K562 (cell line): ENCODE measurements at regions not wholly inside any gene's neighbourhood (a gene's known extent, or its start where the extent isn't known, plus 50 kb on each side); places are given as distances from the start of the nearest gene placed in this dataset.

Experiments
- ATAC-seq: fragments of 200-7000 bp; cut with Tn5 transposase; 3 replicates; pipeline ENCODE4 v1.9.1; 2020; ENCODE audit warnings: moderate library complexity
- BruUV-seq: library from RNA; stranded (reverse); fragments of 400-500 nt; replicated peaks from 2 replicates; lab custom pipeline; 2021; lab: Mats Ljungman, UMichigan
- CTCF ChIA-PET: fragments of 300-600 bp; formaldehyde crosslinking; extraction: SDS; loops from one replicate; lab custom pipeline; 2021; ENCODE audit warnings: low intra/inter-chr PET ratio; lab: Yijun Ruan, JAX
- POLR2A ChIA-PET: fragments of 300-600, 350-650 bp; sonication (Branson Sonifier 250); formaldehyde crosslinking; extraction: SDS; loops from one replicate; lab custom pipeline; 2021; ENCODE audit warnings: antibody characterized with exemption, inconsistent platforms; lab: Yijun Ruan, JAX
- DNase-seq, 4 experiments: peaks; one replicate each; pipeline versions ENCODE4 v3.0.0 to v3.0.0-alpha.2; 2011 to 2018; ENCODE audit warnings: low spot score in 3 of 4, mixed read lengths in 3 of 4; ENCODE audit errors: extremely low read depth in 1 of 4
- FAIRE-seq: peaks from 2 replicates; lab custom pipeline; 2011; peaks lifted over from hg19 to GRCh38; lab: Jason Lieb, UNC
- H2AFZ ChIP-seq: 2 replicates; pipeline ENCODE4 v1.6.0; 2011; ENCODE audit warnings: low read depth, low read length, control low read depth, inconsistent platforms
- H3K27ac ChIP-seq: fragments of 200-600 bp; 3 replicates; pipeline ENCODE4 v1.8.0; 2011; ENCODE audit warnings: low read depth, mild to moderate bottlenecking, control low read depth, inconsistent platforms, low read length, moderate library complexity, mixed read lengths; ENCODE audit errors: extremely low read depth
- H3K27me3 ChIP-seq, 2 experiments: fragments of 300-600 bp in 1 of 2; 2 replicates in 1 of 2; 3 replicates in 1 of 2; pipeline versions ENCODE4 v1.6.0 to v1.8.0; 2011; ENCODE audit warnings: inconsistent platforms in 2 of 2, low read length in 2 of 2, mild to moderate bottlenecking in 1 of 2, mixed read lengths in 1 of 2, moderate library complexity in 1 of 2; ENCODE audit not compliant: control insufficient read depth in 2 of 2, insufficient read depth in 2 of 2
- H3K36me3 ChIP-seq: fragments of 300-600 bp; 3 replicates; pipeline ENCODE4 v1.8.0; 2011; ENCODE audit warnings: mild to moderate bottlenecking, low read length, inconsistent platforms; ENCODE audit not compliant: control insufficient read depth, insufficient read depth
- H3K4me1 ChIP-seq, 2 experiments: fragments of 200-600 bp in 1 of 2; replicated peaks in 1 of 2; 2 replicates in 1 of 2; 3 replicates in 1 of 2; pipeline versions ENCODE4 v1.5.1 to v1.8.0; 2011; ENCODE audit warnings: inconsistent platforms in 2 of 2, low read length in 2 of 2, mild to moderate bottlenecking in 1 of 2, mixed read lengths in 1 of 2, moderate library complexity in 1 of 2; ENCODE audit not compliant: control insufficient read depth in 2 of 2, insufficient read depth in 2 of 2
- H3K4me2 ChIP-seq: 2 replicates; pipeline ENCODE4 v1.6.1; 2011; ENCODE audit warnings: low read length, control low read depth, inconsistent platforms, mixed read lengths; ENCODE audit not compliant: insufficient read depth
- H3K4me3 ChIP-seq: fragments of 200-600 bp; sonication (generic), shearing (Covaris generic); 2 replicates; pipeline ENCODE4 v1.5.1; 2016; ENCODE audit warnings: control low read depth, inconsistent platforms
- H3K79me2 ChIP-seq: fragments of 200-600 bp; 3 replicates; pipeline ENCODE4 v1.8.0; 2011; ENCODE audit warnings: low read length, inconsistent platforms; ENCODE audit not compliant: control insufficient read depth, insufficient read depth
- H3K9ac ChIP-seq, 2 experiments: 2 replicates each; pipeline versions ENCODE4 v1.6.0 to v1.6.1; 2011; ENCODE audit warnings: low read depth in 2 of 2, low read length in 2 of 2, control low read depth in 1 of 2, inconsistent platforms in 1 of 2, mild to moderate bottlenecking in 1 of 2, mixed read lengths in 1 of 2; ENCODE audit not compliant: insufficient read depth in 1 of 2
- H3K9me1 ChIP-seq: one replicate; pipeline ENCODE4 v1.6.0; 2011; ENCODE audit warnings: inconsistent platforms, mild to moderate bottlenecking, low read length, moderate library complexity; ENCODE audit not compliant: control insufficient read depth, insufficient read depth
- H3K9me3 ChIP-seq: replicated peaks from 2 replicates; pipeline ENCODE4 v1.5.1; 2011; ENCODE audit warnings: low read depth, low read length, inconsistent platforms; ENCODE audit not compliant: control insufficient read depth, insufficient read depth
- H4K20me1 ChIP-seq: replicated peaks from 2 replicates; pipeline ENCODE4 v1.6.1; 2011; ENCODE audit warnings: low read length, inconsistent platforms, mixed read lengths; ENCODE audit not compliant: control insufficient read depth, insufficient read depth
- CREM ChIP-seq: IDR thresholded peaks from 2 replicates; pipeline ENCODE4 v1.6.1; 2014; ENCODE audit warnings: antibody characterized with exemption, low read depth
- JUNB ChIP-seq: fragments of 450-650 bp; formaldehyde crosslinking; conservative IDR thresholded peaks from 2 replicates; pipeline ENCODE4 v1.4.0; 2020; ENCODE audit warnings: mild to moderate bottlenecking
- LCOR ChIP-seq: sonication (generic); formaldehyde crosslinking; IDR thresholded peaks from 2 replicates; pipeline ENCODE4 v1.8.0; 2022; ENCODE audit warnings: mild to moderate bottlenecking, missing genetic modification reagents
- RBBP5 ChIP-seq: fragments of 200-600 bp; sonication (generic); IDR thresholded peaks from 2 replicates; pipeline ENCODE4 v1.6.1; 2012; ENCODE audit warnings: borderline replicate concordance, mild to moderate bottlenecking, low read length, control low read depth, inconsistent platforms; ENCODE audit not compliant: insufficient read depth, poor library complexity, severe bottlenecking
- SRSF1 ChIP-seq: fragments of 200-400 bp; formaldehyde crosslinking; IDR thresholded peaks from 2 replicates; pipeline ENCODE4 v1.6.1; 2017; ENCODE audit warnings: mild to moderate bottlenecking, low read depth, low read length, moderate library complexity
- THRA ChIP-seq: fragments of 450-650 bp; IDR thresholded peaks from 2 replicates; pipeline ENCODE4 v1.6.1; 2017; ENCODE audit warnings: mild to moderate bottlenecking, moderate library complexity
- ZNF316 ChIP-seq: fragments of 450-650 bp; IDR thresholded peaks from 2 replicates; pipeline ENCODE4 v1.6.1; 2016
- WGBS: fragments of 100-300 bp; shearing (Covaris generic); methylation state at CpG from one replicate; pipeline ENCODE4 v1.1.6; 2016; ENCODE audit warnings: low coverage, mixed read lengths; ENCODE audit not compliant: insufficient coverage; ENCODE audit errors: missing lambda C conversion rate; 5-methylcytosine and 5-hydroxymethylcytosine counted together
- in situ Hi-C: fragments of 300-500 bp; cut with MboI; formaldehyde crosslinking; loops from 4 replicates; pipeline ENCODE4 v1.15.0; 2018; ENCODE audit warnings: inconsistent platforms, mixed read lengths
- intact Hi-C: fragments of 100-400 bp; cut with micrococcal nuclease; formaldehyde crosslinking; loops from 2 replicates; pipeline ENCODE4 v1.14.2; 2022

GRCh38 chrX:99348256-99348655 lies 1061.8 kb downstream of the PCDH19 start:
- ATAC-seq, result no peak
- Histone ChIP-seq H3K4me2 (no peak overlapping the region), H3K36me3 (no peaks in the 10 kb centered on the region), H4K20me1 (no peaks in the 10 kb centered on the region), H3K9me3 (no peaks in the 10 kb centered on the region), H3K27me3 (no peaks in the 10 kb centered on the region), H3K9ac (no peak overlapping the region), H3K9me1 (no peaks in the 10 kb centered on the region), H3K27ac (no peak overlapping the region), H3K4me3 (no peak overlapping the region), H2AFZ (no peak overlapping the region), H3K79me2 (no peaks in the 10 kb centered on the region), H3K4me1 (no peaks in the 10 kb centered on the region)
- intact Hi-C loops, result no loop called here
- BruUV-seq, result no TSS peak
- DNase-seq, result no peak
- no peak for FAIRE-seq
- no peak for TF ChIP-seq SRSF1
- ChIA-PET POLR2A (no interaction called here), CTCF (no interaction called here)
- in situ Hi-C loops, result no loop called here
- 3% methylated on average over 3 of the region's 4 CpGs for whole genome bisulfite sequencing

DNA sequence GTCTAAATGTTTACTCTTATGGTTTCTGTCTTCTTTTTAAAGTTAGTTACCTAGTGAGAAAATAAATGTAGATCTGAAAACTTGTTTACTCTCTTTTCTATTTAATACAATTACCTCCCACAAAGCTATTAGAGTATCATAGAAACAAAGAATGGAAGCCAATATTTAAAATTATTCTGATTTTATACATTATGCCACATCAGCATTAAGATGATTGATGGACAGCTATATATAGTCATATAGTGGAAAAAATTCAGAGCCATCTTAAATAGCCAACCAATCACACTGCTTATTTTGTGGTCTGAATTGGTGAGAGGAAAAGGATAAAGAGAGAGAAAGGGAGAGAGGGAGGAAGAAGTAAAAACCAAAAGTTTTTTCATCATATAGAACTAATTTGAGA lies 1101.8 kb downstream of the PCDH19 start:
- in situ Hi-C loops (no loop called here), intact Hi-C loops (no loop called here)
- Histone ChIP-seq H3K4me1 (no peaks in the 10 kb centered on the region), H3K79me2 (no peaks in the 10 kb centered on the region), H3K36me3 (no peaks in the 10 kb centered on the region), H3K27me3 (no peaks in the 10 kb centered on the region), H3K9me1 (no peaks in the 10 kb centered on the region), H4K20me1 (no peaks in the 10 kb centered on the region), H2AFZ (no peak overlapping the region), H3K4me2 (no peak overlapping the region), H3K27ac (no peak overlapping the region), H3K9me3 (no peaks in the 10 kb centered on the region), H3K4me3 (no peak overlapping the region), H3K9ac (no peak overlapping the region)
- TF ChIP-seq THRA (no peak), CREM (no peak), JUNB (no peak), LCOR (CRISPR knock-in tag) (no peak), ZNF316 (peak; percentile 40; the same call in 1 of the 2 replicates), RBBP5 (no peak)
- FAIRE-seq (no peak), DNase-seq (no peak), ATAC-seq (no peak)
- POLR2A ChIA-PET, result no interaction called here
- no TSS peak for BruUV-seq
- CTCF ChIA-PET, result no interaction called here
